Body of pancreas (tissue), 4 donors: ENCODE measurements at regions not wholly inside any gene's neighbourhood (a gene's known extent, or its start where the extent isn't known, plus 50 kb on each side); places are given as distances from the start of the nearest gene placed in this dataset.
"Not testable (repeated sequence)": the region's sequence is repeated elsewhere in the genome, so short reads cannot be mapped to it uniquely, and the experiment has no call there.

ENCODE experiments used
- ATAC-seq: fragments of 150-250 bp; one replicate; pipeline ENCODE4 v1.9.1; 2016
- DNase-seq, 4 donors: peaks; one replicate each; pipeline ENCODE4 v3.0.0-alpha.2; 2019
- H3K27ac ChIP-seq, 4 donors: fragments of 200-600 bp; sonication (generic); 1 replicate in 3 of 4; 2 replicates in 1 of 4; pipeline versions ENCODE4 v1.5.1 to v1.6.1; 2016 to 2019; ENCODE audit warnings: mild to moderate bottlenecking in 1 of 4, mixed read lengths in 1 of 4, moderate library complexity in 1 of 4
- H3K27me3 ChIP-seq, 2 donors: fragments of 200-600 bp; sonication (generic); one replicate each; pipeline ENCODE4 v1.6.0; 2016; ENCODE audit warnings: mild to moderate bottlenecking in 1 of 2
- H3K36me3 ChIP-seq, 2 donors: fragments of 200-600 bp; sonication (generic); replicated peaks in 1 of 2; 2 replicates each; pipeline ENCODE4 v1.5.1; 2016; ENCODE audit warnings: low read depth in 2 of 2; ENCODE audit not compliant: insufficient read depth in 1 of 2
- H3K4me1 ChIP-seq: fragments of 200-600 bp; sonication (generic); one replicate; pipeline ENCODE4 v1.6.0; 2016
- H3K4me3 ChIP-seq, 2 donors: fragments of 200-600 bp; sonication (generic); 1 replicate in 1 of 2; 2 replicates in 1 of 2; pipeline ENCODE4 v1.5.1; 2016 to 2019
- H3K9me3 ChIP-seq, 3 donors: fragments of 200-600 bp; sonication (generic); 1 replicate in 2 of 3; 2 replicates in 1 of 3; pipeline ENCODE4 v1.5.1; 2016
- POLR2A ChIP-seq, 3 donors: fragments of 450-650 bp; IDR thresholded peaks; one replicate each; pipeline ENCODE4 v1.6.1; 2016; ENCODE audit warnings: antibody characterized with exemption in 3 of 3, mild to moderate bottlenecking in 2 of 3
- WGBS, 2 donors: methylation state at CpG; one replicate each; pipeline ENCODE4 v1.1.5; 2017; 5-methylcytosine and 5-hydroxymethylcytosine counted together
- intact Hi-C: fragments of 100-400 bp; cut with DNase I; formaldehyde crosslinking; loops from one replicate; pipeline ENCODE4 v1.15.1; 2023
- TF ChIP-seq, protein P1 (sequence below), 7 experiments: fragments of 450-650 bp in 4 of 7; fragments of 200-600 bp in 3 of 7; sonication (generic) in 3 of 7; IDR thresholded peaks; one replicate each; pipeline ENCODE4 v1.5.1; 2016 to 2019; ENCODE audit warnings: antibody characterized with exemption in 7 of 7

GRCh38 chrX:143298663-143299241, 218.5 kb downstream of the SPANXN3 start:
- peak; percentile 35 for ATAC-seq

GRCh38 chrX:143296521-143296920, 220.8 kb downstream of the SPANXN3 start:
- 27 to 38% methylated on average over 1 of the region's 1 CpG for WGBS, 2 donors
- no peaks in the 10 kb centered on the region for H3K36me3 ChIP-seq
- H3K27ac ChIP-seq: no peak overlapping the region
- intact Hi-C loops: no loop called here
- no peaks in the 10 kb centered on the region for H3K27me3 ChIP-seq
- no peak overlapping the region for H3K4me3 ChIP-seq
- DNase-seq (peak in 1 of 4 donors; percentile 1), ATAC-seq (no peak)
- peaks cover 14% of the 10 kb centered on the region for H3K4me1 ChIP-seq
- no peaks in the 10 kb centered on the region for H3K9me3 ChIP-seq
- no peak for TF ChIP-seq POLR2A (IDR thresholded peaks at IDR 0.05)
- TF ChIP-seq, protein P1, sequence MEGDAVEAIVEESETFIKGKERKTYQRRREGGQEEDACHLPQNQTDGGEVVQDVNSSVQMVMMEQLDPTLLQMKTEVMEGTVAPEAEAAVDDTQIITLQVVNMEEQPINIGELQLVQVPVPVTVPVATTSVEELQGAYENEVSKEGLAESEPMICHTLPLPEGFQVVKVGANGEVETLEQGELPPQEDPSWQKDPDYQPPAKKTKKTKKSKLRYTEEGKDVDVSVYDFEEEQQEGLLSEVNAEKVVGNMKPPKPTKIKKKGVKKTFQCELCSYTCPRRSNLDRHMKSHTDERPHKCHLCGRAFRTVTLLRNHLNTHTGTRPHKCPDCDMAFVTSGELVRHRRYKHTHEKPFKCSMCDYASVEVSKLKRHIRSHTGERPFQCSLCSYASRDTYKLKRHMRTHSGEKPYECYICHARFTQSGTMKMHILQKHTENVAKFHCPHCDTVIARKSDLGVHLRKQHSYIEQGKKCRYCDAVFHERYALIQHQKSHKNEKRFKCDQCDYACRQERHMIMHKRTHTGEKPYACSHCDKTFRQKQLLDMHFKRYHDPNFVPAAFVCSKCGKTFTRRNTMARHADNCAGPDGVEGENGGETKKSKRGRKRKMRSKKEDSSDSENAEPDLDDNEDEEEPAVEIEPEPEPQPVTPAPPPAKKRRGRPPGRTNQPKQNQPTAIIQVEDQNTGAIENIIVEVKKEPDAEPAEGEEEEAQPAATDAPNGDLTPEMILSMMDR (IDR thresholded peaks at IDR 0.05): no peak

More at GRCh38 chrX:143298663-143299241, 218.5 kb downstream of the SPANXN3 start:
- Histone ChIP-seq H3K4me3 (no peak overlapping the region), H3K27me3 (no peaks in the 10 kb centered on the region), H3K9me3 (no peaks in the 10 kb centered on the region), H3K36me3 (no peaks in the 10 kb centered on the region), H3K4me1 (peaks cover 14% of the 10 kb centered on the region), H3K27ac (peak overlapping the region in 1 of 4 donors; percentile 3)
- WGBS, 2 donors: 12 to 25% methylated on average over 2 to 3 of the region's 3 CpGs
- no peak for TF ChIP-seq POLR2A (IDR thresholded peaks at IDR 0.05)
- TF ChIP-seq, protein P1 (IDR thresholded peaks at IDR 0.05): no peak
- intact Hi-C loops: no loop called here
- DNase-seq: no peak

DNA sequence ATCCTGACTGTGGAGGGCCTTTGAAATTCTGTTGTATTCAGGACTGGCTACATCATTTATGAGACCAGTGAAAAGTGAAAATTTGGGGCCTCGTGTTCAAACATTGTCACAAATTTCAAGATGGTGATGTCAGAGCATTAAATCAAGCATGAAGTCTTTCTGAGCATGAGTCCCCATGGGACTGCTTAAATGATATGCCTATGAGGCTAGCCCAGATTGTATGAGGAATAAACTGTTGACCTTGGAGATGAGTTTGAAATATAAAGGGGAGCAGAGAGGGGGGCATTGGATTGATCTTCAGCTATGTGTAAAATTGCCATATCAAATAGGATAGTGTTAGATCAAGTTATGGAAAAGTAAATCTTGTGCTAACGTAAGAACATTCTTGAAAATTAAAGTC, 230.0 kb downstream of the SPANXN3 start:
- TF ChIP-seq, protein P1 (IDR thresholded peaks at IDR 0.05): no peak
- TF ChIP-seq POLR2A (IDR thresholded peaks at IDR 0.05): no peak
- Histone ChIP-seq H3K27me3 (no peaks in the 10 kb centered on the region), H3K27ac (no peak overlapping the region), H3K4me3 (no peak overlapping the region), H3K4me1 (no peaks in the 10 kb centered on the region), H3K36me3 (no peaks in the 10 kb centered on the region), H3K9me3 (no peaks in the 10 kb centered on the region)
- 27 to 39% methylated on average over 2 of the region's 2 CpGs for WGBS, 2 donors
- intact Hi-C loops: no loop called here
- DNase-seq (no peak), ATAC-seq (no peak)

DNA sequence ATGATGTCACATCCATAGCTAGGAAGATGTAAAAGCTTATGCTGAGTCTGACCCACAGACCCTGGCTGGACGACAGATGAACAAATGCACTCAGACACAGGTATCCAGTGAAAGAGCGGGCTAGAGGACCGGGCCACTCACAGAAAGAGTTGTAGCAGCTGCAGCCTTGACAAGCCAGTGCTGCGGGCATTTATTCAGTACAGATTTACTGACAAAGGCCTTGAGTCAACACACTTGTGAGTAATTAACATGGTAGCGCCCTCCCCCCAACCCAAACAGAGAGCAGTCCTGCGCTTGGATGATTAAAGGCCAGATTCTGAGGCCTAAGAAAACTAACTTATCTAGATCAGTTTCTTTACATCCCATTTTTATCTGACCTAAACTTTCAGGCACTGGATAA, 244.6 kb downstream of the SPANXN4 start:
- no peaks in the 10 kb centered on the region for H3K36me3 ChIP-seq
- TF ChIP-seq, protein P1 (IDR thresholded peaks at IDR 0.05): no peak
- no peak for TF ChIP-seq POLR2A (IDR thresholded peaks at IDR 0.05)
- H3K27me3 ChIP-seq: no peaks in the 10 kb centered on the region
- WGBS, 2 donors: 43 to 94% methylated on average over 3 to 6 of the region's 6 CpGs
- H3K9me3 ChIP-seq: no peaks in the 10 kb centered on the region
- ATAC-seq (no peak), DNase-seq (no peak)
- H3K4me3 ChIP-seq: no peak overlapping the region
- intact Hi-C loops: no loop called here
- H3K4me1 ChIP-seq: no peaks in the 10 kb centered on the region
- H3K27ac ChIP-seq: no peak overlapping the region

DNA sequence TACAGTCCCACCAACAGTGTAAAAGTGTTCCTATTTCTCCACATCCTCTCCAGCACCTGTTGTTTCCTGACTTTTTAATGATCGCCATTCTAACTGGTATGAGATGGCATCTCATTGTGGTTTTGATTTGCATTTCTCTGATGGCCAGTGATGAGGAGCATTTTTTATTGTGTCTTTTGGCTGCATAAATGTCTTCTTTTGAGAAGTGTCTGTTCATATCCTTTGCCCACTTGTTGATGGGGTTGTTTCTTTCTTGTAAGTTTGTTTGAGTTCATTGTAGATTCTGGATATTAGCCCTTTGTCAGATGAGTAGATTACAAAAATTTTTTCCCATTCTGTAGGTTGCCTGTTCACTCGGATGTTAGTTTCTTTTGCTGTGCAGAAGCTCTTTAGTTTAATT, 218.9 kb downstream of the SPANXN4 start:
- H3K27ac ChIP-seq, ATAC-seq, H3K9me3 ChIP-seq, H3K4me1 ChIP-seq, H3K36me3 ChIP-seq, intact Hi-C loops, H3K27me3 ChIP-seq, H3K4me3 ChIP-seq, DNase-seq: not testable (repeated sequence)
- 46 to 80% methylated on average over 1 to 2 of the region's 2 CpGs for WGBS, 2 donors
